Left lung (tissue), 4 donors: ENCODE measurements at regions not wholly inside any gene's neighbourhood (a gene's known extent, or its start where the extent isn't known, plus 50 kb on each side); places are given as distances from the start of the nearest gene placed in this dataset.
A peak's percentile ranks its signal among the peaks of the same experiment; 100 is the strongest.

Source experiments
- ATAC-seq: fragments of 200-7000 bp; cut with Tn5 transposase; one replicate; pipeline ENCODE4 v1.9.1; 2020; ENCODE audit warnings: moderate library complexity
- DNase-seq, 4 donors: peaks; one replicate each; pipeline ENCODE4 v3.0.0-alpha.2; 2013 to 2020
- H3K27ac ChIP-seq, 2 donors: fragments of 200-600 bp; sonication (generic) in 1 of 2; one replicate each; pipeline versions ENCODE4 v1.5.0 to v1.8.0; 2020 to 2021
- H3K27me3 ChIP-seq, 2 donors: fragments of 200-600 bp; sonication (generic) in 1 of 2; one replicate each; pipeline versions ENCODE4 v1.5.0 to v1.8.0; 2020 to 2021
- H3K36me3 ChIP-seq, 2 donors: fragments of 200-600 bp; sonication (generic) in 1 of 2; one replicate each; pipeline versions ENCODE4 v1.5.0 to v1.8.0; 2020 to 2021
- H3K4me1 ChIP-seq, 2 donors: fragments of 200-600 bp; one replicate each; pipeline ENCODE4 v1.8.0; 2021
- H3K4me3 ChIP-seq, 2 donors: fragments of 200-600 bp; sonication (generic) in 1 of 2; one replicate each; pipeline versions ENCODE4 v1.5.0 to v1.8.0; 2020 to 2021; ENCODE audit warnings: mild to moderate bottlenecking in 1 of 2
- H3K9me3 ChIP-seq, 2 donors: fragments of 200-600 bp; sonication (generic) in 1 of 2; one replicate each; pipeline versions ENCODE4 v1.5.0 to v1.8.0; 2020 to 2021
- intact Hi-C, 2 donors: fragments of 100-400 bp; cut with DNase I; formaldehyde crosslinking; loops; one replicate each; pipeline versions ENCODE4 v1.11.2 to v1.14.2; 2022
- TF ChIP-seq, protein P1 (sequence below), 2 donors: fragments of 200-600 bp; sonication (generic) in 1 of 2; IDR thresholded peaks; one replicate each; pipeline versions ENCODE4 v1.5.0 to v1.8.0; 2021; ENCODE audit warnings: antibody characterized with exemption in 2 of 2
- donor health status: DM: no; HTN: yes; CAD: no.
- donor health status: DM: no; HTN: no; CAD: no.

DNA sequence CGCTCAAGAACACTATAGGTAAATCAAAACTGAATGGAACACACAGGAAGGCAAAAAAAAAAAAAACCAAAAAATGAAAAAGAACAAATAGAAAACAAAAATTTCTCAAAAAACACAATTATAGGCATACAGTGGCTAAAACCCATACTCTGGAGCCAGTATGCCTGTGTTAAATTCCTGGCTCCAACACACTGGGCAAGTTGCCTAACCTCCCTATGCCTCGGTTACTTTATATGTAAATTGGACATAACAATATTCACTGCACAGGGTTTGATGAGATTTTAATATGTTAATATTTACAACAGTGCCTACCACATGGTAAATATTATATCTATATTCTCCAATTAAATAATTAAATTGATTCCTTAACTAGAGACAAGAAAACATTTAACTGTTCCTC lies 217.1 kb downstream of the HTR7 start:
- Histone ChIP-seq H3K9me3 (no peaks in the 10 kb centered on the region), H3K4me1 (peaks cover 0 to 7% of the 10 kb centered on the region in 2 donors), H3K4me3 (no peak overlapping the region), H3K27ac (no peak overlapping the region), H3K36me3 (no peaks in the 10 kb centered on the region), H3K27me3 (no peaks in the 10 kb centered on the region)
- intact Hi-C loops, result no loop called here
- ATAC-seq (no peak), DNase-seq (peak in 1 of 4 donors; percentile 33)
- TF ChIP-seq, protein P1, sequence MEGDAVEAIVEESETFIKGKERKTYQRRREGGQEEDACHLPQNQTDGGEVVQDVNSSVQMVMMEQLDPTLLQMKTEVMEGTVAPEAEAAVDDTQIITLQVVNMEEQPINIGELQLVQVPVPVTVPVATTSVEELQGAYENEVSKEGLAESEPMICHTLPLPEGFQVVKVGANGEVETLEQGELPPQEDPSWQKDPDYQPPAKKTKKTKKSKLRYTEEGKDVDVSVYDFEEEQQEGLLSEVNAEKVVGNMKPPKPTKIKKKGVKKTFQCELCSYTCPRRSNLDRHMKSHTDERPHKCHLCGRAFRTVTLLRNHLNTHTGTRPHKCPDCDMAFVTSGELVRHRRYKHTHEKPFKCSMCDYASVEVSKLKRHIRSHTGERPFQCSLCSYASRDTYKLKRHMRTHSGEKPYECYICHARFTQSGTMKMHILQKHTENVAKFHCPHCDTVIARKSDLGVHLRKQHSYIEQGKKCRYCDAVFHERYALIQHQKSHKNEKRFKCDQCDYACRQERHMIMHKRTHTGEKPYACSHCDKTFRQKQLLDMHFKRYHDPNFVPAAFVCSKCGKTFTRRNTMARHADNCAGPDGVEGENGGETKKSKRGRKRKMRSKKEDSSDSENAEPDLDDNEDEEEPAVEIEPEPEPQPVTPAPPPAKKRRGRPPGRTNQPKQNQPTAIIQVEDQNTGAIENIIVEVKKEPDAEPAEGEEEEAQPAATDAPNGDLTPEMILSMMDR (IDR thresholded peaks at IDR 0.05), result no peak

DNA sequence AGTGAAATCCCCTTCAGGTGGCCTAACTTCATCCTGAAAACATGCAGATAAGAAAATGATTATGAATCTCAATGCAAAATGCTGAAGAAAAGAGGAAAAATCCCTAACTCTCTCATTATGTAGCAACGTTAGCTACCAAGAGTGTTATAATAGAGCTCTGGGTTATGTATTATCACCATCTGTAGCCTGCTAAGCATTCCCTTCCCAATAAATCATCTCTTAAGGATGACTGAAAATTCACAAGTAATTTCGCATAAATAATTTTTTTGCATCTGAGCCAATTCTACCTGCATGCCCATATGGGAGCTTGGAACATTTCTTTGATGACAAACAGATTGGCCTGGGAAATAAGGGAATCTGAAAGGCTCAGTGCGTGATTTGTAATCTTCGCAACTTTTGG lies 216.1 kb downstream of the HTR7 start:
- ATAC-seq (peak; percentile 20), DNase-seq (no peak)
- no peaks in the 10 kb centered on the region for H3K9me3 ChIP-seq
- peaks cover 0 to 7% of the 10 kb centered on the region in 2 donors for H3K4me1 ChIP-seq
- intact Hi-C loops, result no loop called here
- no peaks in the 10 kb centered on the region for H3K27me3 ChIP-seq
- H3K27ac ChIP-seq, result peak overlapping the region in 1 of 2 donors; percentile 1
- H3K4me3 ChIP-seq, result no peak overlapping the region
- TF ChIP-seq, protein P1 (IDR thresholded peaks at IDR 0.05), result no peak
- H3K36me3 ChIP-seq, result no peaks in the 10 kb centered on the region

DNA sequence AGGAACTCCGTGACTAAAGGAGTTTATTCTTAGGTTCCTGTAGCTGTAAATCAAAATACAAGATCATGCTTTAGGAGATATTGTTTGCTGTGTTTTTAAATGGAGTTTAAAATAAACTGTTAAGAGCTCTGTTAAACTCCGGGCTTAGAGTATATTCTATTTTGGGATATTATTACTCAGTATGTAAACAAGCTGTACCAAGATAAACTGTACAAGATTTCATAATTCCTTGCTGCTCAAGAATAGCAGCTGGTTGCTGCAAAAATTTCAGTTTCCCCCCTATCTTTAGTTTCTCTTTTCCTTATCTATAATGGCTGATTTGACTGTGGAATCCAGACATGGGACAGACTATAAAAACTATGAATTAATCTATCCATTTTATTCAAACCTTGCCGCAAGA lies 215.7 kb downstream of the HTR7 start:
- intact Hi-C loops, result no loop called here
- Histone ChIP-seq H3K9me3 (no peaks in the 10 kb centered on the region), H3K4me3 (no peak overlapping the region), H3K36me3 (no peaks in the 10 kb centered on the region), H3K4me1 (peaks cover 0 to 7% of the 10 kb centered on the region in 2 donors), H3K27ac (peak overlapping the region in 1 of 2 donors; percentile 1), H3K27me3 (no peaks in the 10 kb centered on the region)
- peak; percentile 93 for ATAC-seq
- peak in 2 of 4 donors; percentile 38 to 54 for DNase-seq
- TF ChIP-seq, protein P1 (IDR thresholded peaks at IDR 0.05), result no peak

DNA sequence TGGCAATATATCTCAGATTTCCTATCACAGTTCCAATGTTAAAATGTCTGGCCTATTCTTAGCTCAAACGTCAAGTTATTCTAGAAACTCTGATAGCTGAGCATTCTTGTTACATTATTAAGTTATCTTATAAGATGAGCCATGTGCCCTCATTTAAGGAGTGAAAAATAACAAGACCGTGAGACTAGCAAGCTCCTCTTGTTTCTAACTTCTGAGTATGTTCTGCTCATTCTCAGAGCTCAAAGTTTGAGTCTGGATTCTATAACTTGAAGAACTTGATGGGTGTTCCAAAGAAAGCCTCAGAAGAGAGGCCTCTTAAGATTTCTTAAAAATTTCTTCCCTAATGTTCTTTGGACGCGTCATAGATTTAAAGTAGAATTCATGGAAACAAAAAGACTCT lies 215.2 kb downstream of the HTR7 start:
- no peak for DNase-seq
- intact Hi-C loops, result no loop called here
- peak overlapping the region in 1 of 2 donors; percentile 1 for H3K27ac ChIP-seq
- H3K4me1 ChIP-seq, result peaks cover 0 to 7% of the 10 kb centered on the region in 2 donors
- peak; percentile 55 for ATAC-seq
- no peaks in the 10 kb centered on the region for H3K36me3 ChIP-seq
- no peaks in the 10 kb centered on the region for H3K9me3 ChIP-seq
- TF ChIP-seq, protein P1 (IDR thresholded peaks at IDR 0.05), result no peak
- no peaks in the 10 kb centered on the region for H3K27me3 ChIP-seq
- no peak overlapping the region for H3K4me3 ChIP-seq

DNA sequence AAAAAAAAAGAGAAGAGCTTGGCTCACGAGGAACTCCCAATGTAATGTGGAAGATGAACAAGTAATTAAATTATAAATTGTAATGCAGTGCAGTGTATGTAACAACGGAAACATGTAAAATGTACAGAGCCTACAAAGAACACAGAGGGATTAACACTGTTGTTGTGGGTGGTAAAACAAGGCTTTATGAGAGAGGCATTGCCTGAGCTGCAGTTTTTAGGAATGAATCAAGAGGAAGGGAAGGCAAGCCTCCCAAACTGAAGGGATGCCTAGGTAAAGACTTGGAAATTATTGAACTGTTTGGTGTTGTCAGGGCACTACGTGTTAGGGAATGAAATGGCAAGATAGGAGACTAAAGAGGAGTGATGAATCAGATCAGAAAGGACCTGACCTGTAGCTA lies 213.7 kb downstream of the HTR7 start:
- TF ChIP-seq, protein P1 (IDR thresholded peaks at IDR 0.05), result no peak
- no peak for DNase-seq
- H3K4me1 ChIP-seq, result peaks cover 0 to 7% of the 10 kb centered on the region in 2 donors
- H3K27ac ChIP-seq, result no peak overlapping the region
- intact Hi-C loops, result no loop called here
- H3K4me3 ChIP-seq, result no peak overlapping the region
- no peaks in the 10 kb centered on the region for H3K27me3 ChIP-seq
- H3K9me3 ChIP-seq, result no peaks in the 10 kb centered on the region
- H3K36me3 ChIP-seq, result no peaks in the 10 kb centered on the region
- ATAC-seq, result no peak
